GM12878 (cell line): ENCODE measurements at regions not wholly inside any gene's neighbourhood (a gene's known extent, or its start where the extent isn't known, plus 50 kb on each side); places are given as distances from the start of the nearest gene placed in this dataset.

Source experiments
- ATAC-seq: fragments of 200-7000 bp; cut with Tn5 transposase; 3 replicates; pipeline ENCODE4 v1.9.1; 2020; ENCODE audit warnings: mild to moderate bottlenecking, moderate library complexity
- BruUV-seq: library from RNA; stranded (reverse); fragments of 400-500 nt; replicated peaks from 2 replicates; lab custom pipeline; 2021; lab: Mats Ljungman, UMichigan
- CTCF ChIA-PET: fragments of 300-600 bp; sonication (Branson Sonifier 250); formaldehyde crosslinking; extraction: SDS; loops from one replicate; lab custom pipeline; 2021; ENCODE audit warnings: inconsistent platforms; lab: Yijun Ruan, JAX
- POLR2A ChIA-PET: fragments of 350-600 bp; formaldehyde crosslinking; extraction: SDS; loops from one replicate; lab custom pipeline; 2021; ENCODE audit warnings: inconsistent platforms; lab: Charles Lee
- RAD21 ChIA-PET: fragments of 300-600 bp; sonication (Branson Sonifier 250); formaldehyde crosslinking; loops from one replicate; lab custom pipeline; 2023; ENCODE audit warnings: antibody characterized with exemption; ENCODE audit not compliant: unreplicated experiment; lab: Charles Lee
- SMC1A ChIA-PET: fragments of 300-600 bp; sonication (Branson Sonifier 250); formaldehyde crosslinking; loops from one replicate; lab custom pipeline; 2023; ENCODE audit not compliant: unreplicated experiment, uncharacterized antibody; lab: Charles Lee
- DNase-seq: peaks from one replicate; pipeline ENCODE4 v3.0.0-alpha.2; 2011; ENCODE audit warnings: low read depth, low spot score
- FAIRE-seq: peaks from 3 replicates; lab custom pipeline; 2011; peaks lifted over from hg19 to GRCh38; lab: Jason Lieb, UNC
- H2AFZ ChIP-seq: 2 replicates; pipeline ENCODE4 v1.6.0; 2011; ENCODE audit warnings: low read depth, low read length, control low read depth; ENCODE audit not compliant: control insufficient read depth
- H3K27ac ChIP-seq: 2 replicates; pipeline ENCODE4 v1.5.1; 2011; ENCODE audit warnings: control low read depth; ENCODE audit not compliant: control insufficient read depth, insufficient read depth
- H3K27me3 ChIP-seq, 2 experiments: replicated peaks in 1 of 2; 2 replicates each; pipeline versions ENCODE4 v1.6.0 to v1.6.1; 2011; ENCODE audit warnings: low read length in 1 of 2; ENCODE audit not compliant: control insufficient read depth in 2 of 2, insufficient read depth in 2 of 2
- H3K36me3 ChIP-seq, 2 experiments: 2 replicates each; pipeline ENCODE4 v1.5.1; 2011; ENCODE audit warnings: low read length in 1 of 2; ENCODE audit not compliant: control insufficient read depth in 2 of 2, insufficient read depth in 2 of 2
- H3K4me1 ChIP-seq: 2 replicates; pipeline ENCODE4 v1.6.1; 2011; ENCODE audit warnings: mild to moderate bottlenecking, low read length, moderate library complexity, mixed read lengths; ENCODE audit not compliant: control insufficient read depth, insufficient read depth
- H3K4me2 ChIP-seq: 2 replicates; pipeline ENCODE4 v1.6.0; 2011; ENCODE audit warnings: control low read depth; ENCODE audit not compliant: control insufficient read depth, insufficient read depth
- H3K4me3 ChIP-seq: fragments of 200-600 bp; sonication (generic); 2 replicates; pipeline ENCODE4 v1.5.1; 2016
- H3K79me2 ChIP-seq: 2 replicates; pipeline ENCODE4 v1.6.0; 2011; ENCODE audit warnings: low read length; ENCODE audit not compliant: control insufficient read depth, insufficient read depth
- H3K9ac ChIP-seq: 2 replicates; pipeline ENCODE4 v1.8.0; 2011; ENCODE audit warnings: low read length, control low read depth, mixed read lengths; ENCODE audit not compliant: control insufficient read depth, insufficient read depth
- H3K9me3 ChIP-seq: replicated peaks from 3 replicates; pipeline ENCODE4 v1.5.1; 2011; ENCODE audit warnings: mild to moderate bottlenecking, low read length; ENCODE audit not compliant: control insufficient read depth, insufficient read depth
- H4K20me1 ChIP-seq: 2 replicates; pipeline ENCODE4 v1.6.0; 2011; ENCODE audit not compliant: control insufficient read depth, insufficient read depth
- CBX3 ChIP-seq: fragments of 200-600 bp; sonication (generic); IDR thresholded peaks from 2 replicates; pipeline ENCODE4 v1.6.1; 2016; ENCODE audit warnings: low read depth, borderline replicate concordance
- IRF5 ChIP-seq: fragments of 450-650 bp; IDR thresholded peaks from 2 replicates; pipeline ENCODE4 v1.6.1; 2017; ENCODE audit warnings: borderline replicate concordance
- MEF2A ChIP-seq: IDR thresholded peaks from 2 replicates; pipeline ENCODE4 v1.6.1; 2011; ENCODE audit warnings: low read depth, mild to moderate bottlenecking, low read length, moderate library complexity; ENCODE audit not compliant: insufficient read depth
- NR2C1 ChIP-seq: fragments of 450-650 bp; IDR thresholded peaks from 2 replicates; pipeline ENCODE4 v1.6.1; 2017; ENCODE audit warnings: antibody characterized with exemption, mild to moderate bottlenecking, moderate library complexity
- RAD21 ChIP-seq: IDR thresholded peaks from 2 replicates; pipeline ENCODE4 v1.6.1; 2011; ENCODE audit warnings: mild to moderate bottlenecking, low read depth, low read length, moderate library complexity; ENCODE audit not compliant: insufficient read depth
- REST ChIP-seq: IDR thresholded peaks from 2 replicates; pipeline ENCODE4 v1.6.1; 2012; ENCODE audit warnings: mild to moderate bottlenecking, low read depth, low read length
- SIX5 ChIP-seq: IDR thresholded peaks from 2 replicates; pipeline ENCODE4 v1.6.1; 2011; ENCODE audit warnings: mild to moderate bottlenecking, low read depth, low read length, moderate library complexity; ENCODE audit not compliant: severe bottlenecking
- ZBTB4 ChIP-seq: fragments of 450-650 bp; formaldehyde crosslinking; IDR thresholded peaks from 2 replicates; pipeline ENCODE4 v1.4.0; 2022; ENCODE audit warnings: mild to moderate bottlenecking, moderate library complexity
- ZNF207 ChIP-seq: fragments of 450-650 bp; IDR thresholded peaks from 2 replicates; pipeline ENCODE4 v1.6.1; 2014; ENCODE audit warnings: antibody characterized with exemption, mild to moderate bottlenecking, borderline replicate concordance
- WGBS: methylation state at CpG from one replicate; pipeline ENCODE4 v1.1.6; 2016; ENCODE audit warnings: low lambda C conversion rate; ENCODE audit not compliant: insufficient replicate concordance, insufficient coverage; ENCODE audit errors: missing lambda C conversion rate; 5-methylcytosine and 5-hydroxymethylcytosine counted together
- in situ Hi-C: fragments of 300-500 bp; cut with MboI; formaldehyde crosslinking; loops from 9 replicates; pipeline ENCODE4 v1.14.3; 2018; ENCODE audit warnings: mixed read lengths
- intact Hi-C: fragments of 100-400 bp; cut with micrococcal nuclease; formaldehyde crosslinking; loops from one replicate; pipeline ENCODE4 v1.14.2; 2022; ENCODE audit not compliant: unreplicated experiment

GRCh38 chr14:28436821-28437220, 329.8 kb upstream of the FOXG1 start:
- no peak overlapping the region for H3K27ac ChIP-seq
- no TSS peak for BruUV-seq
- H3K36me3 ChIP-seq = no peaks in the 10 kb centered on the region
- SMC1A ChIA-PET = no interaction called here
- H3K79me2 ChIP-seq = no peaks in the 10 kb centered on the region
- RAD21 ChIA-PET = no interaction called here
- no peak overlapping the region for H3K9ac ChIP-seq
- no peak overlapping the region for H3K4me2 ChIP-seq
- FAIRE-seq = no peak
- H2AFZ ChIP-seq = no peak overlapping the region
- DNase-seq = no peak
- no peaks in the 10 kb centered on the region for H3K27me3 ChIP-seq
- H3K4me1 ChIP-seq = no peaks in the 10 kb centered on the region
- H3K9me3 ChIP-seq = no peaks in the 10 kb centered on the region; the same call in 2 of the 3 replicates
- in situ Hi-C loops (no loop called here), intact Hi-C loops (no loop called here)
- POLR2A ChIA-PET = no interaction called here
- TF ChIP-seq MEF2A (no peak), SIX5 (no peak), RAD21 (no peak), CBX3 (no peak)
- no peak overlapping the region for H3K4me3 ChIP-seq
- 5% methylated on average over 2 of the region's 2 CpGs for WGBS
- CTCF ChIA-PET = no interaction called here
- no peak for ATAC-seq
- no peaks in the 10 kb centered on the region for H4K20me1 ChIP-seq

- POLR2A ChIA-PET = no interaction called here
- Histone ChIP-seq H2AFZ (no peak overlapping the region), H3K9me3 (no peaks in the 10 kb centered on the region), H3K36me3 (no peaks in the 10 kb centered on the region), H4K20me1 (no peaks in the 10 kb centered on the region), H3K4me1 (no peaks in the 10 kb centered on the region), H3K27ac (no peak overlapping the region), H3K4me3 (no peak overlapping the region), H3K4me2 (no peak overlapping the region), H3K9ac (no peak overlapping the region), H3K79me2 (no peaks in the 10 kb centered on the region), H3K27me3 (no peaks in the 10 kb centered on the region)
- CTCF ChIA-PET = no interaction called here
- SMC1A ChIA-PET = no interaction called here
- 15% methylated on average over 7 of the region's 7 CpGs for WGBS
- no peak for DNase-seq
- RAD21 ChIA-PET = no interaction called here
- no peak for ATAC-seq
- in situ Hi-C loops (no loop called here), intact Hi-C loops (no loop called here)
- no peak for FAIRE-seq
- no TSS peak for BruUV-seq
- TF ChIP-seq ZBTB4 (CRISPR knock-in tag) (no peak), NR2C1 (no peak), REST (no peak), IRF5 (no peak), ZNF207 (no peak)
Observed at GRCh38 chr14:28461389-28461788, 305.2 kb upstream of the FOXG1 start.
